CD4-positive, alpha-beta memory T cell (primary cell): ENCODE measurements at regions not wholly inside any gene's neighbourhood (a gene's known extent, or its start where the extent isn't known, plus 50 kb on each side); places are given as distances from the start of the nearest gene placed in this dataset.

Experiments used
- CTCF ChIA-PET: fragments of 350-600 bp; sonication (Branson Sonifier 250); formaldehyde crosslinking; loops from one replicate; lab custom pipeline; 2021; ENCODE audit warnings: inconsistent platforms; ENCODE audit not compliant: partially characterized antibody; lab: Charles Lee
- POLR2A ChIA-PET: fragments of 350-600 bp; sonication (Branson Sonifier 250); formaldehyde crosslinking; loops from one replicate; lab custom pipeline; 2021; ENCODE audit not compliant: partially characterized antibody; lab: Charles Lee
- DNase-seq, 5 donors: peaks; one replicate each; pipeline versions ENCODE4 v3.0.0 to v3.0.0-alpha.2; 2020 to 2022; ENCODE audit warnings: mixed read lengths in 1 of 5
- H3K27ac ChIP-seq: one replicate; pipeline ENCODE4 v1.7.0; 2013; ENCODE audit warnings: low read depth, low read length
- H3K27me3 ChIP-seq: 2 replicates; pipeline ENCODE4 v1.7.0; 2013; ENCODE audit warnings: mild to moderate bottlenecking, low read length, moderate library complexity; ENCODE audit not compliant: insufficient read depth
- H3K36me3 ChIP-seq: 2 replicates; pipeline ENCODE4 v1.7.0; 2013; ENCODE audit warnings: mild to moderate bottlenecking, low read length, moderate library complexity; ENCODE audit not compliant: insufficient read depth
- H3K4me1 ChIP-seq: 2 replicates; pipeline ENCODE4 v1.7.0; 2013; ENCODE audit warnings: mild to moderate bottlenecking, low read length, moderate library complexity; ENCODE audit not compliant: insufficient read depth
- H3K4me3 ChIP-seq, 2 donors: one replicate each; pipeline ENCODE4 v1.7.0; 2013; ENCODE audit warnings: low read length in 2 of 2, mild to moderate bottlenecking in 1 of 2
- H3K9me3 ChIP-seq, 2 donors: one replicate each; pipeline ENCODE4 v1.7.0; 2013; ENCODE audit warnings: low read length in 2 of 2, control low read depth in 1 of 2; ENCODE audit not compliant: control insufficient read depth in 1 of 2
- H3K27ac Mint-ChIP-seq, 7 donors: one replicate each; pipeline ENCODE4 v1.8.0; 2020 to 2021; ENCODE audit warnings: mixed read lengths in 7 of 7, mild to moderate bottlenecking in 6 of 7, inconsistent platforms in 3 of 7, moderate library complexity in 3 of 7
- H3K27me3 Mint-ChIP-seq, 2 donors: one replicate each; pipeline ENCODE4 v1.8.0; 2020 to 2021; ENCODE audit warnings: mixed read lengths in 2 of 2
- H3K36me3 Mint-ChIP-seq, 2 donors: one replicate each; pipeline ENCODE4 v1.8.0; 2020 to 2021; ENCODE audit warnings: mixed read lengths in 2 of 2, inconsistent platforms in 1 of 2, mild to moderate bottlenecking in 1 of 2
- H3K4me1 Mint-ChIP-seq, 4 donors: one replicate each; pipeline ENCODE4 v1.8.0; 2020 to 2021; ENCODE audit warnings: mixed read lengths in 4 of 4, mild to moderate bottlenecking in 1 of 4
- H3K4me3 Mint-ChIP-seq, 8 donors: one replicate each; pipeline ENCODE4 v1.8.0; 2020 to 2021; ENCODE audit warnings: mixed read lengths in 8 of 8, mild to moderate bottlenecking in 7 of 8, moderate library complexity in 6 of 8, inconsistent platforms in 3 of 8
- H3K9me3 Mint-ChIP-seq, 8 donors: one replicate each; pipeline ENCODE4 v1.8.0; 2020 to 2021; ENCODE audit warnings: mixed read lengths in 8 of 8, mild to moderate bottlenecking in 5 of 8, inconsistent platforms in 3 of 8, moderate library complexity in 1 of 8
- intact Hi-C: fragments of 100-400 bp; cut with micrococcal nuclease; formaldehyde crosslinking; loops from one replicate; pipeline ENCODE4 v1.15.1; 2023

DNA sequence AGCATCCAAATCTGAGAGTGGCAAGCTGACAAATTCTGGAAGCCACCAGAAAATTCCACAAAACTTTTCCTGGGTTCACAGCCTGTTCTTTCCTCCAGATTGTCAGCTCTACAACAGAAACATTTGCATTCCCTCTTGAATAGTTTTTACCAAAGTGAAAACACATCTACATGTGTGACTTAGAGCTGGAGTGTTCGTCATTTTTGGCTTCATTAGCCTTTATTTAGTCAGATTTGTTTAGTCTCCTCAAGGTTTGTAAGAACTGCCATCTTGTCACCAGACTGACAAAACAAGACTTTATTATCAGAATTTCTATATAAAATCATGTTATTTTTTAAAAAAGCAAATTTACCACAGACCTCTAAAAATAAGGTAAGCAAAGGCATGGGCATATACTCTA lies 347.3 kb downstream of the TRIM36 start:
- H3K9me3 ChIP-seq, result no peaks in the 10 kb centered on the region
- Mint-ChIP-seq H3K36me3 (no peaks in the 10 kb centered on the region), H3K9me3 (peaks cover 3 to 22% (median 10%) of the 10 kb centered on the region in 8 donors), H3K4me3 (no peak overlapping the region), H3K27ac (no peak overlapping the region), H3K4me1 (no peaks in the 10 kb centered on the region), H3K27me3 (no peaks in the 10 kb centered on the region)
- no peak overlapping the region for H3K4me3 ChIP-seq
- intact Hi-C loops, result no loop called here
- H3K36me3 ChIP-seq, result no peaks in the 10 kb centered on the region
- ChIA-PET POLR2A (no interaction called here), CTCF (no interaction called here)
- H3K27me3 ChIP-seq, result no peaks in the 10 kb centered on the region
- no peak for DNase-seq
- no peak overlapping the region for H3K27ac ChIP-seq
- H3K4me1 ChIP-seq, result no peaks in the 10 kb centered on the region

DNA sequence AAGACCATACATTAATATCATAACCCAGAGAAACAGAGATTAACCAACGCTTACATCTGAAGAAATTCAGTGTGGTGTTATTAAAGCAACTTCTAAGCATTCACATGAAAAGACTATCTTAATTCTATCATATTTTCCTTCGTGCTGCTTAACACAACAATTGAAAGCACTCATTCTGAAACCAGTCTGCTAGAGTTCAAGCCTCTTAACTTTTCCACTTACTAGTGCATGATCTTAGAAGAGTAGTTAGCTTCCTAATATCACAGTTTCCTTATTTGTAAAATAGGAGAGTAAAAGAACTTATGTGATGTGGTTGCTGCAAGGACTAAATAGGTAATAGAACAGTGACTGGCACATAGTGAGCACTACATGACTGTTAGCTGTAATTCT lies 379.3 kb downstream of the TRIM36 start:
- Histone ChIP-seq H3K36me3 (no peaks in the 10 kb centered on the region), H3K4me1 (no peaks in the 10 kb centered on the region), H3K27ac (no peak overlapping the region), H3K4me3 (no peak overlapping the region), H3K9me3 (no peaks in the 10 kb centered on the region), H3K27me3 (no peaks in the 10 kb centered on the region)
- intact Hi-C loops, result no loop called here
- DNase-seq, result no peak
- ChIA-PET CTCF (no interaction called here), POLR2A (no interaction called here)
- Mint-ChIP-seq H3K36me3 (no peaks in the 10 kb centered on the region), H3K4me3 (no peak overlapping the region), H3K4me1 (no peaks in the 10 kb centered on the region), H3K27me3 (no peaks in the 10 kb centered on the region), H3K9me3 (peaks cover 0 to 3% (median 0%) of the 10 kb centered on the region in 8 donors), H3K27ac (no peak overlapping the region)

DNA sequence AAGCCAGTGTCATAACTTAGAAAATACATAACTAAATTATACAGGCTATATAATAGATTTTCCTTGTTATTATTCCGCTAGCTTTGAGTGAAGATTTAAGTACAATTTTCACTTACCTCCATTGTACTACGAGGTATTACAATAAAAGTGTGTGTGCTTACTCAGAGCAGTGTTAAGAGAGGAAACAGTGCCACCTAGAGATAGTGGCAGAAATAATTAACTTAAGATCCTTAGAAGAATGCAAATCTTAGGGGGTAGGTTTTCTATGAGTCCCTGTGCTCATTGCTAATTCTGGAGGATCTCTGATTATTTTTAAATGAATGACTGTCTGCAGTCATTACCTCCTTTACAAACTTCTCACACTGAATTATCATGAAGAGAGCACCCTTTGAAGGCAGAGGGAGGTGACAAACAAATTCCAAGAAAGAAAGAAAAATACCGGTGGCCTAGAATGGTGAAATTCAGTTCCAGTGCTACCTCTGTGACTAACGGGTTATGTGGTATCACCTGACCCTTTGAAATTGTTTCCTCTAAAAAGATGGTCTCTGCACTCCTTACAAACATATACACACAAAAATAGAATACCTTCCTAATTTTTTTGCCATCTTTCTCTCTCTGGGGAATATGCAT lies 379.8 kb downstream of the TRIM36 start:
- H3K9me3 ChIP-seq, result no peaks in the 10 kb centered on the region
- H3K27me3 ChIP-seq, result no peaks in the 10 kb centered on the region
- Mint-ChIP-seq H3K9me3 (peaks cover 0 to 3% (median 0%) of the 10 kb centered on the region in 8 donors), H3K4me3 (no peak overlapping the region), H3K27ac (no peak overlapping the region), H3K27me3 (no peaks in the 10 kb centered on the region), H3K36me3 (no peaks in the 10 kb centered on the region), H3K4me1 (no peaks in the 10 kb centered on the region)
- ChIA-PET POLR2A (no interaction called here), CTCF (no interaction called here)
- H3K4me1 ChIP-seq, result no peaks in the 10 kb centered on the region
- H3K27ac ChIP-seq, result no peak overlapping the region
- H3K4me3 ChIP-seq, result no peak overlapping the region
- H3K36me3 ChIP-seq, result no peaks in the 10 kb centered on the region
- no peak for DNase-seq
- intact Hi-C loops, result no loop called here

DNA sequence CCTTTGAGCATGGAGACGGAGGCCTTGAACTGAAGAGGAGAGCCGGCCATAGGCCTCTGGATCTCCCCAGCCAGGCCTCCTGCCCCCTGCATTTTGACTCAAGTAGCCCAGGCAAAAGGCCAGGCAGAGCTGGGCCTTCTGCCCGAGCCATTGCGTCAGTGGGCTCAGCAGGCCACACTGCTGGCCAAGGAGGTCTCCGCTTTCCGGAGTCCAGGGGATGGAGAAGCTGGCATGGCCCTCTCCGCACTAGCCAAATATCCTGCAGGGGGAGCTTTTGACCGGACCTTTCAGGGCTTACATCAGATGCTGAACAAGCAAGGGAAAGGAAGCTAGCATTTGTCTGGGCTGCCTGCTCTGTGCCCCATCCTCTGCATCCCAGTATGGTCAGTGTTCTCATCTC lies 386.8 kb downstream of the TRIM36 start:
- Histone ChIP-seq H3K4me3 (no peak overlapping the region), H3K4me1 (no peaks in the 10 kb centered on the region), H3K9me3 (no peaks in the 10 kb centered on the region), H3K27me3 (no peaks in the 10 kb centered on the region), H3K27ac (no peak overlapping the region), H3K36me3 (no peaks in the 10 kb centered on the region)
- no peaks in the 10 kb centered on the region for H3K27me3 Mint-ChIP-seq
- H3K9me3 Mint-ChIP-seq, result peaks cover 0 to 3% (median 0%) of the 10 kb centered on the region in 8 donors
- H3K36me3 Mint-ChIP-seq, result no peaks in the 10 kb centered on the region
- CTCF ChIA-PET, result no interaction called here
- intact Hi-C loops, result no loop called here
- no peak for DNase-seq
- H3K4me1 Mint-ChIP-seq, result no peaks in the 10 kb centered on the region
- H3K27ac Mint-ChIP-seq, result no peak overlapping the region
- POLR2A ChIA-PET, result no interaction called here
- no peak overlapping the region for H3K4me3 Mint-ChIP-seq

DNA sequence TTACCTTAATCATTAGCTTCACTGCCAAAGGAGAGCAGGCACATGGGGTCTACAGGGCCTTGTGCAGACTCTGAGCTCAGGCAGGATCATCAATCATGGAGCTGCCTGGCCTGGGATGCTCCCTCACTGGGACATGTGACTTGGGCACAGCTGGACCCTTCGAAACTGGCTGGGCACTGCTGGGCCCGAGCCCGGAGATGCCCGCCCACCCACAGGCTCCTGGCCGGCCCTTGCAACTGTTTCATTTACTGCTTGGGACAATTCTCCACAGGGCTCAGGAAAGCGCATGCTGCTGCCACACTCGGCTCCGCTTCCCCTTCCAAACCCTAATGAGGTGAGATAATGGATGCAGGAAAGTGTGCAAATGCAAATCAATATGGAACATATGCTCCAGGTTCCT lies 387.5 kb downstream of the TRIM36 start:
- no peak overlapping the region for H3K4me3 ChIP-seq
- peaks cover 0 to 3% (median 0%) of the 10 kb centered on the region in 8 donors for H3K9me3 Mint-ChIP-seq
- no peaks in the 10 kb centered on the region for H3K27me3 Mint-ChIP-seq
- no peak overlapping the region for H3K27ac Mint-ChIP-seq
- CTCF ChIA-PET, result no interaction called here
- intact Hi-C loops, result no loop called here
- POLR2A ChIA-PET, result no interaction called here
- H3K9me3 ChIP-seq, result no peaks in the 10 kb centered on the region
- no peaks in the 10 kb centered on the region for H3K4me1 Mint-ChIP-seq
- no peak for DNase-seq
- no peaks in the 10 kb centered on the region for H3K36me3 Mint-ChIP-seq
- H3K27me3 ChIP-seq, result no peaks in the 10 kb centered on the region
- H3K4me3 Mint-ChIP-seq, result no peak overlapping the region
- H3K4me1 ChIP-seq, result no peaks in the 10 kb centered on the region
- H3K27ac ChIP-seq, result no peak overlapping the region
- H3K36me3 ChIP-seq, result no peaks in the 10 kb centered on the region

DNA sequence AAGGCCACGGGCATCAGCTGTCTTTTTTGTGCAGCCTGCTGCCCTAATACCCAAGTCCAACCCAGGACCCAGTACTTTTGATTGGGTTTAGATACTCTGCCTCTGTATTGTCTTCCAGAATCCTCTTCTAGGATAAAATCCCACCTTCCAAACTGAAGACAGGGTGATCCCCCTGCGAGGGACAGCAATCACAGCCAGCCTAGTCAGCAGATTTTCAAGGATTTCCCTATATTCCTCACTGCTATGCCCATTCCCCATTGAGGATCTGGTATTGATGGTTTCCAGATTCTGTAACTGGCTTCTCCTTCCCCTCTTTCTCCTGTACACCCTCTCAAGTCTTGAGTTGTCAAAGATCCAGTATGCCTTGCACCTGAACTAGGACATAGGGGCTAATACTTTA lies 389.4 kb downstream of the TRIM36 start:
- no peaks in the 10 kb centered on the region for H3K4me1 ChIP-seq
- no peak overlapping the region for H3K4me3 Mint-ChIP-seq
- no peaks in the 10 kb centered on the region for H3K27me3 ChIP-seq
- no peaks in the 10 kb centered on the region for H3K27me3 Mint-ChIP-seq
- H3K27ac ChIP-seq, result no peak overlapping the region
- no peak for DNase-seq
- no peaks in the 10 kb centered on the region for H3K4me1 Mint-ChIP-seq
- CTCF ChIA-PET, result no interaction called here
- intact Hi-C loops, result no loop called here
- H3K4me3 ChIP-seq, result no peak overlapping the region
- POLR2A ChIA-PET, result no interaction called here
- no peaks in the 10 kb centered on the region for H3K9me3 ChIP-seq
- H3K27ac Mint-ChIP-seq, result no peak overlapping the region
- H3K36me3 ChIP-seq, result no peaks in the 10 kb centered on the region
- peaks cover 0 to 3% (median 0%) of the 10 kb centered on the region in 8 donors for H3K9me3 Mint-ChIP-seq
- H3K36me3 Mint-ChIP-seq, result no peaks in the 10 kb centered on the region

DNA sequence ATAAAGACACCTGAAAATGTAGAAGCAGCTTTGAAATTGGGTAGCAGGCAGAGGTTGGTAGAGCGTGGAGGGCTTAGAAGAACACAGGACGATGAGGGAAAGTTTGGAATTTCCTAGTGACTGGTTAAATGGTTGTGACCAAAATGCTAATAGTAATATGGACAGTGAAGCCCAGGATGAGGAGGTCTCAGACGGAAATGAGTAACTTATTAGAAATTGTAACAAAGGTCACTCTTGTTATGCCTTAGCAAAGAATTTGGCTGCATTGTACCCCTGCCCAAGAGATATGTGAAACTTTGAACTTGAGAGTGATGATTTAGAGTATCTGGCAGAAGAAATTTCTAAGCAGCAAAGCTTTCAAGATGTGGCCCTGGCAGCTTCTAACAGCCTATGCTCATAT lies 382.5 kb downstream of the KCNN2 start:
- no peak for DNase-seq
- Histone ChIP-seq H3K9me3 (no peaks in the 10 kb centered on the region), H3K4me3 (no peak overlapping the region), H3K27ac (no peak overlapping the region), H3K4me1 (no peaks in the 10 kb centered on the region), H3K36me3 (no peaks in the 10 kb centered on the region), H3K27me3 (no peaks in the 10 kb centered on the region)
- Mint-ChIP-seq H3K4me1 (no peaks in the 10 kb centered on the region), H3K9me3 (peaks cover 0 to 11% (median 4%) of the 10 kb centered on the region in 8 donors), H3K4me3 (no peak overlapping the region), H3K36me3 (no peaks in the 10 kb centered on the region), H3K27ac (no peak overlapping the region), H3K27me3 (no peaks in the 10 kb centered on the region)
- intact Hi-C loops, result no loop called here
- POLR2A ChIA-PET, result no interaction called here
- CTCF ChIA-PET, result no interaction called here

DNA sequence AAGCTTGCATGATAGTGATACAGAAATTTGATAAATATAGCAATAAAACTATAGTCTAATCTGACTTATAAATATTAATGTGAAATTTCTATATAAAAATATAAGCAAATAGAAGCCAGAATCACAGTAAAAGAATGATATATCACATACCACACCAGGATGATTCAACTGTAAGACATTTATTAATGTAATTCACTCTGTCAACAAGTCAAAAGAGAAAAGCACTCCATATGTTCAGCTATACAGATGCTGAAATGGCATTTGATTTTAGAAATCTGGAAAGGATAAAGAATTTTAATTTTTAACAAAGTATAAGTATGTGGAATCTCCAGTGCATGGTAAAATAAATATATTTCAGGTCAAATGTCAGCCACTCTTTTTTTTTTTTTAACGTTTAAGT lies 372.4 kb downstream of the KCNN2 start:
- peaks cover 0 to 7% (median 1%) of the 10 kb centered on the region in 8 donors for H3K9me3 Mint-ChIP-seq
- no peak overlapping the region for H3K27ac Mint-ChIP-seq
- POLR2A ChIA-PET, result no interaction called here
- H3K36me3 Mint-ChIP-seq, result no peaks in the 10 kb centered on the region
- intact Hi-C loops, result no loop called here
- no peaks in the 10 kb centered on the region for H3K4me1 ChIP-seq
- H3K9me3 ChIP-seq, result no peaks in the 10 kb centered on the region
- CTCF ChIA-PET, result no interaction called here
- no peak overlapping the region for H3K4me3 ChIP-seq
- no peak overlapping the region for H3K4me3 Mint-ChIP-seq
- no peak overlapping the region for H3K27ac ChIP-seq
- DNase-seq, result no peak
- H3K27me3 ChIP-seq, result no peaks in the 10 kb centered on the region
- no peaks in the 10 kb centered on the region for H3K36me3 ChIP-seq
- H3K4me1 Mint-ChIP-seq, result no peaks in the 10 kb centered on the region
- no peaks in the 10 kb centered on the region for H3K27me3 Mint-ChIP-seq
